ENCODE measurements at regions not wholly inside any gene's neighbourhood (a gene's known extent, or its start where the extent isn't known, plus 50 kb on each side); places are given as distances from the start of the nearest gene placed in this dataset.
"Not testable (repeated sequence)": the region's sequence is repeated elsewhere in the genome, so short reads cannot be mapped to it uniquely, and the experiment has no call there.

DNA sequence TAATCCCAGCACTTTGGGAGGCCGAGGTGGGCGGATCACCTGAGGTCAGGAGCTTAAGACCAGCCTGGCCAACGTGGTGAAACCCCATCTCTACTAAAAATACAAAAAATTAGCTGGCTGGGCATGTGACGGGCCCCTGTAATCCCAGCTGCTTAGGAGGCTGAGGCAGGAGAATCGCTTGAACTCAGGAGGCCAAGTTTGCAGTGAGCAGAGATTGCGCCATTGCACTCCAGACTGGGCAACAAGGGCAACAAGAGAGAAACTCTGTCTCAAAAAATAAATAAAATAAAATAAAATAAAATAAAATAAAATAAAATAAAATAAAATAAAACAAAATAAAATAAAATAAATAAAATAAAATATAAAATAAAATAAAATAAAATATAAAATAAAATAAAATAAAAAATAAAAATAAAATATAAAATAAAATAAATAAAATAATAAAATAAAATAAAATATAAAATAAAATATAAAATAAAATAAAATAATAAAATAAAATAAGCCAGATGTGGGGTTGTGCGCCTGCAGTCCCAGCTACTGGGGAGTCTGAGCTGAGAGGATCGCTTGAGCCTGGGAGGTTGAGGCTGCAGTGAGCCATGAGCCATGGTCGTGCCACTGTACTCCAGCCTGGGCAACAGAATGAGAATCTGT is 49.8 kb upstream of the ITGB1 start:
- DNase-seq (ENCODE audit: low spot score) = not testable (repeated sequence)

Measured in globus pallidus (tissue), 1 donor.